Retinal pigment epithelial cell (primary cell): ENCODE measurements at regions not wholly inside any gene's neighbourhood (a gene's known extent, or its start where the extent isn't known, plus 50 kb on each side); places are given as distances from the start of the nearest gene placed in this dataset.

Experiments
- DNase-seq: peaks from one replicate; pipeline ENCODE4 v3.0.0-alpha.2; 2010; ENCODE audit warnings: low read depth
- H3K4me3 ChIP-seq: 2 replicates; pipeline ENCODE4 v1.5.1; 2011; ENCODE audit warnings: mild to moderate bottlenecking, low read length, control low read depth, moderate library complexity
- TF ChIP-seq, protein P1 (sequence below): conservative IDR thresholded peaks from 2 replicates; pipeline ENCODE4 v1.5.1; 2011; ENCODE audit warnings: low read depth, low read length, control low read depth, inconsistent platforms

DNA sequence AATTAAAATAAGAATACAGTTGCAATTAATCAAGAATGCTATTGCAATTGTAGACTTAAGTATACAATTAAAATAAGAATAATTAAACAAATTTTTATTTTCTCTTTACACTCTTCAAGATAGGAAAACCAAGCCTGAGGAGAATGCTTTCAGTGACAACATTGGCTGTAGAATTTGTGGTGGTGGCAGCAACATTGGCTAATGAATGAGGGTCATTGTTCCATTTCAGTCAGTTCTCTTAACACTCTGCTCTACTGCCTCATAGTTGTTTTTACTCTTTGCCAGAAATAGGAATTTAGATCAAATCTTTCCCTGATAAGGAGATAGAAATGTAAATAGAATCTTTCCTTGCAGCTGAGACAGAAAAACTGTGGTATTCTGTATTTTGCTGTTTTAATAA is 391.6 kb downstream of the PCDH20 start:
- TF ChIP-seq, protein P1, sequence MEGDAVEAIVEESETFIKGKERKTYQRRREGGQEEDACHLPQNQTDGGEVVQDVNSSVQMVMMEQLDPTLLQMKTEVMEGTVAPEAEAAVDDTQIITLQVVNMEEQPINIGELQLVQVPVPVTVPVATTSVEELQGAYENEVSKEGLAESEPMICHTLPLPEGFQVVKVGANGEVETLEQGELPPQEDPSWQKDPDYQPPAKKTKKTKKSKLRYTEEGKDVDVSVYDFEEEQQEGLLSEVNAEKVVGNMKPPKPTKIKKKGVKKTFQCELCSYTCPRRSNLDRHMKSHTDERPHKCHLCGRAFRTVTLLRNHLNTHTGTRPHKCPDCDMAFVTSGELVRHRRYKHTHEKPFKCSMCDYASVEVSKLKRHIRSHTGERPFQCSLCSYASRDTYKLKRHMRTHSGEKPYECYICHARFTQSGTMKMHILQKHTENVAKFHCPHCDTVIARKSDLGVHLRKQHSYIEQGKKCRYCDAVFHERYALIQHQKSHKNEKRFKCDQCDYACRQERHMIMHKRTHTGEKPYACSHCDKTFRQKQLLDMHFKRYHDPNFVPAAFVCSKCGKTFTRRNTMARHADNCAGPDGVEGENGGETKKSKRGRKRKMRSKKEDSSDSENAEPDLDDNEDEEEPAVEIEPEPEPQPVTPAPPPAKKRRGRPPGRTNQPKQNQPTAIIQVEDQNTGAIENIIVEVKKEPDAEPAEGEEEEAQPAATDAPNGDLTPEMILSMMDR, result no peak
- H3K4me3 ChIP-seq, result no peak overlapping the region
- DNase-seq, result peak; percentile 17

DNA sequence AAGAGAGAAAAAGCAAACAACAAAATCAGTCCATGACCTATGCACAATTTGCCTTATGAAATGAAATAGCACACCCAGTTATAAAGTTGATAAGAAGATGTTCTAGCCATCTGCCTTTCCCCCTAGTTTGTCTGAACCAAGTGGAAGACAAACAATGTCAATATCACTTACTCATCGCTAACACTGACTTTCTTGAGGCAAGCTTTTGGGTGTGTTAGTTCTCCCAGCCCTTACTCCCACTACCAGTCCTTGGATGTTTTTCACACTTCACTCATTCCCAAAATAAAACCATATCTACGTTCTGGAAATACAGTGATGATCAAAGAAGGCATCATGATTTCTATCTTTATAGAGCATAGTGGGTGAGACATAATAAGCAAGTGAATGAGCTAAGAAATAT is 393.8 kb downstream of the PCDH20 start:
- H3K4me3 ChIP-seq, result no peak overlapping the region
- DNase-seq, result no peak
- TF ChIP-seq, protein P1, result no peak

DNA sequence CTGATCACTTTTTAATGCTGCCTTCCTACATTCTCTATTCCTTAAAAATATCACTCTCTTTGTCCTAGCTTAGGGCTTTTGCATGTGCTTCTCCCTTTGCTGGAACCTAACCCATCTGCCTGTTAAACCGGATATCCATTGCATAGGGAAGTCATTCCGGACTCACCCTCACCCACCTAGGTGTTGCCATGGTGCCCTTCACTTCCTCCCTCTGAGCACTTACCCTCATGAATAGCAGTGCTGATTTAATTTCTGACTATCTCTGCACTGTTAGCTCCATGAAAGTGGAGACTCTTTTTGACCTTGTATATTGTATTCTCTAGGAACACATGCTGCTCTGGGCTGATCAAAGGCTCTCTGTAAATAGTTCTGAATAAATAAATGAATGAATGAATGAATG is 401.9 kb downstream of the PCDH20 start:
- DNase-seq, result no peak
- TF ChIP-seq, protein P1, result no peak
- no peak overlapping the region for H3K4me3 ChIP-seq

DNA sequence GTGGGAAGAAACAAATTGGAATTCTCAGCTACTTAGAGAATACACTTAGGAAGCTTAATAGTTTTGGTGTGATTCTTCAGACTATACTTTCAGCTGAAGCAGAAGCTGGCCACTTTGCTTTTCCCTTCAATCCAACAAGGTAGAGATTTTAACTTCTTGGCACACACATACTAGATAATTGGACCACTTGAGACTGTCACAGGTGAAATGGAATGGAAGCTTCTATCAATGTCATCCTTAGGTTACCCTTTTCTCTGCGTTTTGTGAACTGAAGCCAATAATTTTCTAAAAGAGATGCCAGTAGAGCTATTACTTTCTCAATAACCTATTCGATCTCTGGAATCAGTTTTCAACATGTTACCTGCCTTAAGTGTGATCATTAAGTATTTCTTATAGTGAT is 405.3 kb downstream of the PCDH20 start:
- no peak overlapping the region for H3K4me3 ChIP-seq
- TF ChIP-seq, protein P1, result no peak
- no peak for DNase-seq

DNA sequence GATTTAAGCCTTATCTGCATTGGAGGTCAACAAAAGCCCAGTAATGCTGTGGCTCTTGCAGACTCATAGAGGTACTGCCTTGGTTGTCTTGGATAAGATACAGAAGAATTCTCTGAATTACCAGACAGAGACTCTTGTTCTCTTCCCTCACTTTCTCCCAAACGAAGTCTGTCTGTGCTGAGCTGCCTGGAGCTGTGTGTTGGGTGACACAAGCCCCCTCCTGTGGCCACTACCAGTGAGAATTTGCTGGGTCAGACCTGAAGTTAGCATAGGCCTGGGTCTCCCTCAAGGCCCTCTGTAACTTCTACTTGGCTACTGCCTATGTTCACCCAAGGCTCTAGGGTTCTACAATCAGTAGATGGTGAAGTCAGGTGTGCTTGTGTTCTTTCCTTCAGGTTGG is 413.0 kb downstream of the PCDH20 start:
- TF ChIP-seq, protein P1, result no peak
- no peak for DNase-seq
- H3K4me3 ChIP-seq, result no peak overlapping the region

DNA sequence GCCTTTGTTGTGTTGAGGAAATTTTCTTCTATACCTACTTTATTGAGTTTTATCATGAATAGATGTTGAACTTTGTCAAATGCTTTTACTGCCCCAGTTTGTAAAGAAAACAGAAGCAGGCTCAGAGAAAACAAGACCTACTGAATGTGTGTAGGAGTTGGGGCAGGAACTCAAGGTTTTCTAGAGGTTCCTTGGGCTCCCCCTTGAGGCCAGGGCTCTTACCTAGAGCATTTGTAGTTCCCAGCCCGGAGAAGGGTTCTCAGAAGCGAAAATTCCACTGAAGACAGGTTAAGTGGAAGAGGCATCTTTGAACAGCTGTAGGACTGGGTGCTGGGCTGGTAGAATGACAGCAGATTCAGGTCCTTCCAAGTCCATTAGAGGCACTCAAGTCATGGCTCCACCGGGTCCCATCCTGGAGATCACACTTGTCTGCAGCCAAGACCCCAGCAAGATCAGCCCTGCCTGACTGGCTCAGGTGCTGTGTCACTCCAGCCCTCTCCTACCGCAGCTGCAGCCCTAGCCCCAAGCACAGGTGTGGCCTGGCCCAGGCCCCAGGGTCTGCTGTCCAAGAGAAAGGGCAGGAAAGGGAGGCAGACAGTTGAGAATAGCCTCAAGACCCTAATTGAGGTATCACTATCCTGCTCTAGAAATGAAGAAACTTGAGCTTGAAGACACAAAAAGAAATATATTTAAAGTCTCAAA is 425.5 kb downstream of the PCDH20 start:
- no peak for DNase-seq
- no peak overlapping the region for H3K4me3 ChIP-seq
- TF ChIP-seq, protein P1, result peak; percentile 11

DNA sequence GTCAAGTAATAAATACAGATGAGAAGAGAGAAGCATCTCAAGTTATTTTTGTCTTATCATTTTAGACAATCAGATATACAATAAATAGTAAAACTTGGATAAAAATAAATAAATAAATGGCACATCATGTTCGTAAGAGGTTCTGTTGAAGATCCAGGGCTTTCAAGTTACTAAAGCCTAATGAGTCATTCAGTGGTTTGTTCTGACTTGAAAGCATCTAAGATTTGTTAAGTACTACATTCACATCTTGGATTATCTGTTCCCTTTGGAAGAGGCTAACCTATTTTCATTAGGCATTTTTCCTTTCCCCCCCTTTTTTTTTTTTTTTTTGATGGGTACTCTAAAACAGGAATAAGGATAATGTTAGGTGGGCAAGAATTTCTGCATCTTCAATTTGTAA is 429.3 kb downstream of the PCDH20 start:
- TF ChIP-seq, protein P1, result no peak
- no peak overlapping the region for H3K4me3 ChIP-seq
- no peak for DNase-seq
